ENCODE measurements at regions not wholly inside any gene's neighbourhood (a gene's known extent, or its start where the extent isn't known, plus 50 kb on each side); places are given as distances from the start of the nearest gene placed in this dataset.

DNA sequence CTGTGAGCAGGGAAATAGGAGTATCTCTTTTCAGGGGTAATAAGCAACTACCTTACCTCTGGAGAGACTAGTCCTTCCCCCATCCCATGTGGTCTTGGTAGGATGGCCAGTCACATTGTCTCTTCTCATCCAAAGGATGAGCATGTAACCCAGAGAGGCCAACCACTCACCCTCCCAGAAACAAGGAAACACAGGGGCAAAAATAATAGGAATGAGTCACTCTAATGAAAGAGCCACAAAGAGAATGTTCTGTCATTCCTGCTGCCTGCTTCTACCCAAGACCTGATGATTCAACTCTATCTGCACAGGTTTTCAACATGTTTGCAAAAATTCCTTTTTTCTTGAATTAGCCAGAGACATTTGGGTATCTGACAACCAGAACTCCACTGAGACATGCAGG is 99.3 kb upstream of the NFE2L3 start:
- Histone ChIP-seq H3K27ac (ENCODE audit: low read length) (no peak overlapping the region), H3K4me3 (ENCODE audit: low read length) (no peak overlapping the region), H4K20me1 (ENCODE audit: insufficient read depth) (no peaks in the 10 kb centered on the region), H3K9me2 (ENCODE audit: insufficient read depth, low read length) (no peaks in the 10 kb centered on the region), H3K36me3 (ENCODE audit: insufficient read depth, low read length) (no peaks in the 10 kb centered on the region), H3K4me2 (ENCODE audit: low read length) (no peak overlapping the region), H3K79me2 (replicated peaks; ENCODE audit: insufficient read depth, low read length) (no peaks in the 10 kb centered on the region), H3F3A (ENCODE audit: insufficient read depth, low read length, poor library complexity, severe bottlenecking) (no peaks in the 10 kb centered on the region), H3K9me3 (ENCODE audit: low read length) (peaks cover 3% of the 10 kb centered on the region), H3K27me3 (ENCODE audit: insufficient read depth, low read depth, low read length) (no peaks in the 10 kb centered on the region), H3K9ac (ENCODE audit: low read length) (no peak overlapping the region), H2AFZ (ENCODE audit: low read depth, low read length) (no peak overlapping the region)
- TF ChIP-seq, protein P1, sequence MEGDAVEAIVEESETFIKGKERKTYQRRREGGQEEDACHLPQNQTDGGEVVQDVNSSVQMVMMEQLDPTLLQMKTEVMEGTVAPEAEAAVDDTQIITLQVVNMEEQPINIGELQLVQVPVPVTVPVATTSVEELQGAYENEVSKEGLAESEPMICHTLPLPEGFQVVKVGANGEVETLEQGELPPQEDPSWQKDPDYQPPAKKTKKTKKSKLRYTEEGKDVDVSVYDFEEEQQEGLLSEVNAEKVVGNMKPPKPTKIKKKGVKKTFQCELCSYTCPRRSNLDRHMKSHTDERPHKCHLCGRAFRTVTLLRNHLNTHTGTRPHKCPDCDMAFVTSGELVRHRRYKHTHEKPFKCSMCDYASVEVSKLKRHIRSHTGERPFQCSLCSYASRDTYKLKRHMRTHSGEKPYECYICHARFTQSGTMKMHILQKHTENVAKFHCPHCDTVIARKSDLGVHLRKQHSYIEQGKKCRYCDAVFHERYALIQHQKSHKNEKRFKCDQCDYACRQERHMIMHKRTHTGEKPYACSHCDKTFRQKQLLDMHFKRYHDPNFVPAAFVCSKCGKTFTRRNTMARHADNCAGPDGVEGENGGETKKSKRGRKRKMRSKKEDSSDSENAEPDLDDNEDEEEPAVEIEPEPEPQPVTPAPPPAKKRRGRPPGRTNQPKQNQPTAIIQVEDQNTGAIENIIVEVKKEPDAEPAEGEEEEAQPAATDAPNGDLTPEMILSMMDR (IDR thresholded peaks at IDR 0.05; ENCODE audit: poor library complexity, severe bottlenecking), result no peak
- no peak for TF ChIP-seq RAD21 (conservative IDR thresholded peaks at IDR 0.05)
- no peak for TF ChIP-seq SMC3 (conservative IDR thresholded peaks at IDR 0.05; ENCODE audit: poor library complexity)
- TF ChIP-seq TAF1 (IDR thresholded peaks at IDR 0.05; ENCODE audit: low read depth), result no peak
- TF ChIP-seq EP300 (conservative IDR thresholded peaks at IDR 0.05; ENCODE audit: poor library complexity, severe bottlenecking), result no peak
- TF ChIP-seq MXI1 (conservative IDR thresholded peaks at IDR 0.05; ENCODE audit: poor library complexity, severe bottlenecking), result no peak
- TF ChIP-seq, protein P2, sequence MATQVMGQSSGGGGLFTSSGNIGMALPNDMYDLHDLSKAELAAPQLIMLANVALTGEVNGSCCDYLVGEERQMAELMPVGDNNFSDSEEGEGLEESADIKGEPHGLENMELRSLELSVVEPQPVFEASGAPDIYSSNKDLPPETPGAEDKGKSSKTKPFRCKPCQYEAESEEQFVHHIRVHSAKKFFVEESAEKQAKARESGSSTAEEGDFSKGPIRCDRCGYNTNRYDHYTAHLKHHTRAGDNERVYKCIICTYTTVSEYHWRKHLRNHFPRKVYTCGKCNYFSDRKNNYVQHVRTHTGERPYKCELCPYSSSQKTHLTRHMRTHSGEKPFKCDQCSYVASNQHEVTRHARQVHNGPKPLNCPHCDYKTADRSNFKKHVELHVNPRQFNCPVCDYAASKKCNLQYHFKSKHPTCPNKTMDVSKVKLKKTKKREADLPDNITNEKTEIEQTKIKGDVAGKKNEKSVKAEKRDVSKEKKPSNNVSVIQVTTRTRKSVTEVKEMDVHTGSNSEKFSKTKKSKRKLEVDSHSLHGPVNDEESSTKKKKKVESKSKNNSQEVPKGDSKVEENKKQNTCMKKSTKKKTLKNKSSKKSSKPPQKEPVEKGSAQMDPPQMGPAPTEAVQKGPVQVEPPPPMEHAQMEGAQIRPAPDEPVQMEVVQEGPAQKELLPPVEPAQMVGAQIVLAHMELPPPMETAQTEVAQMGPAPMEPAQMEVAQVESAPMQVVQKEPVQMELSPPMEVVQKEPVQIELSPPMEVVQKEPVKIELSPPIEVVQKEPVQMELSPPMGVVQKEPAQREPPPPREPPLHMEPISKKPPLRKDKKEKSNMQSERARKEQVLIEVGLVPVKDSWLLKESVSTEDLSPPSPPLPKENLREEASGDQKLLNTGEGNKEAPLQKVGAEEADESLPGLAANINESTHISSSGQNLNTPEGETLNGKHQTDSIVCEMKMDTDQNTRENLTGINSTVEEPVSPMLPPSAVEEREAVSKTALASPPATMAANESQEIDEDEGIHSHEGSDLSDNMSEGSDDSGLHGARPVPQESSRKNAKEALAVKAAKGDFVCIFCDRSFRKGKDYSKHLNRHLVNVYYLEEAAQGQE (IDR thresholded peaks at IDR 0.05; ENCODE audit: borderline replicate concordance), result no peak
- TF ChIP-seq EZH2 (IDR thresholded peaks at IDR 0.05; ENCODE audit: borderline replicate concordance, insufficient read depth, low read length, poor library complexity, severe bottlenecking), result no peak
- TF ChIP-seq POLR2AphosphoS5 (IDR thresholded peaks at IDR 0.05), result no peak

DNA sequence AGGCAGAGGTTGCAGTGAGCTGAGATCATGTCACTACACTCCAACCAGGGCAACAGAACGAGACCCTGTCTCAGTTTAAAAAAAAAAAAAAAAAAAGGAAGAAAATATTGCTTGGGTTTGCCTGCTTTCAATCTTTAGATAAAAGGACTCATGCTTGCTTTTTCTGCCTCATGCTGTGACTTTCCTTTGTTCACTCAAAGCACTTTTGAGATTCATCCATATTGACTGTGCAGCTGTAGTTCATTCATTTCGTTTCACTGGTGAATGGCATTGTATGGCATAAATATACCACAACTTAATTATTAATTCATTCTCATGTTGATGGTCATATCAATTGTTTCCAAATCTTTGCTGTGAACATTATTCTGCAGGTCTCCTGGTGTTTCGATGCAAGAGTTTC is 97.6 kb upstream of the NFE2L3 start:
- Histone ChIP-seq H3K79me2 (replicated peaks; ENCODE audit: insufficient read depth, low read length) (no peaks in the 10 kb centered on the region), H3K9me2 (ENCODE audit: insufficient read depth, low read length) (no peaks in the 10 kb centered on the region), H3F3A (ENCODE audit: insufficient read depth, low read length, poor library complexity, severe bottlenecking) (no peaks in the 10 kb centered on the region), H3K27me3 (ENCODE audit: insufficient read depth, low read depth, low read length) (no peaks in the 10 kb centered on the region), H3K27ac (ENCODE audit: low read length) (no peak overlapping the region), H3K9ac (ENCODE audit: low read length) (no peak overlapping the region), H3K9me3 (ENCODE audit: low read length) (peaks cover 3% of the 10 kb centered on the region), H4K20me1 (ENCODE audit: insufficient read depth) (no peaks in the 10 kb centered on the region), H3K4me3 (ENCODE audit: low read length) (no peak overlapping the region), H3K4me2 (ENCODE audit: low read length) (no peak overlapping the region), H3K36me3 (ENCODE audit: insufficient read depth, low read length) (no peaks in the 10 kb centered on the region), H2AFZ (ENCODE audit: low read depth, low read length) (no peak overlapping the region)
- no peak for TF ChIP-seq POLR2AphosphoS5 (IDR thresholded peaks at IDR 0.05)
- no peak for TF ChIP-seq EP300 (conservative IDR thresholded peaks at IDR 0.05; ENCODE audit: poor library complexity, severe bottlenecking)
- TF ChIP-seq, protein P1 (IDR thresholded peaks at IDR 0.05; ENCODE audit: poor library complexity, severe bottlenecking), result no peak
- TF ChIP-seq RAD21 (conservative IDR thresholded peaks at IDR 0.05), result no peak
- TF ChIP-seq MXI1 (conservative IDR thresholded peaks at IDR 0.05; ENCODE audit: poor library complexity, severe bottlenecking), result no peak
- TF ChIP-seq, protein P2 (IDR thresholded peaks at IDR 0.05; ENCODE audit: borderline replicate concordance), result no peak
- TF ChIP-seq TAF1 (IDR thresholded peaks at IDR 0.05; ENCODE audit: low read depth), result no peak

Measured in neural cell (in vitro differentiated cells).